Gastrocnemius medialis (tissue), 4 donors: ENCODE measurements at regions not wholly inside any gene's neighbourhood (a gene's known extent, or its start where the extent isn't known, plus 50 kb on each side); places are given as distances from the start of the nearest gene placed in this dataset.
"Not testable (repeated sequence)": the region's sequence is repeated elsewhere in the genome, so short reads cannot be mapped to it uniquely, and the experiment has no call there.

Experiments
- ATAC-seq, 2 donors: fragments of 150-250 bp; one replicate each; pipeline ENCODE4 v1.9.1; 2016
- DNase-seq, 2 donors: peaks; one replicate each; pipeline ENCODE4 v3.0.0-alpha.2; 2019
- H3K27ac ChIP-seq, 4 donors: fragments of 200-600 bp; sonication (generic); 1 replicate in 1 of 4; 2 replicates in 3 of 4; pipeline ENCODE4 v1.5.1; 2016 to 2018; ENCODE audit warnings: mild to moderate bottlenecking in 2 of 4, moderate library complexity in 1 of 4
- H3K27me3 ChIP-seq, 3 donors: fragments of 200-600 bp; sonication (generic) in 2 of 3; 1 replicate in 1 of 3; 2 replicates in 2 of 3; pipeline versions ENCODE4 v1.5.1 to v1.6.0; 2016 to 2019; ENCODE audit warnings: mild to moderate bottlenecking in 1 of 3, moderate library complexity in 1 of 3
- H3K36me3 ChIP-seq, 2 donors: fragments of 200-600 bp; sonication (generic) in 1 of 2; one replicate each; pipeline ENCODE4 v1.5.1; 2017 to 2018
- H3K4me1 ChIP-seq, 2 donors: fragments of 200-600 bp; sonication (generic) in 1 of 2; one replicate each; pipeline ENCODE4 v1.5.1; 2016 to 2017; ENCODE audit warnings: mild to moderate bottlenecking in 2 of 2
- H3K4me3 ChIP-seq, 4 donors: fragments of 200-600 bp; sonication (generic) in 3 of 4; 1 replicate in 1 of 4; 2 replicates in 3 of 4; pipeline ENCODE4 v1.5.1; 2016 to 2019; ENCODE audit warnings: mild to moderate bottlenecking in 2 of 4
- H3K9me3 ChIP-seq, 3 donors: fragments of 200-600 bp; sonication (generic) in 2 of 3; 1 replicate in 1 of 3; 2 replicates in 2 of 3; pipeline ENCODE4 v1.5.1; 2016 to 2019
- CTCF ChIP-seq, 5 experiments: fragments of 450-650 bp in 3 of 5; fragments of 200-600 bp in 2 of 5; sonication (generic) in 2 of 5; IDR thresholded peaks in 4 of 5; conservative IDR thresholded peaks in 1 of 5; 1 replicate in 4 of 5; 2 replicates in 1 of 5; pipeline ENCODE4 v1.5.1; 2016 to 2019; ENCODE audit warnings: antibody characterized with exemption in 5 of 5, mild to moderate bottlenecking in 3 of 5, moderate library complexity in 3 of 5
- POLR2A ChIP-seq, 2 donors: fragments of 450-650 bp; IDR thresholded peaks; one replicate each; pipeline ENCODE4 v1.6.1; 2017; ENCODE audit warnings: antibody characterized with exemption in 2 of 2, mild to moderate bottlenecking in 2 of 2, moderate library complexity in 2 of 2
- in situ Hi-C, 4 donors: fragments of 200-750 bp; cut with MboI; loops; one replicate each; pipeline versions ENCODE4 v1.15.0 to v1.8.0; 2017; ENCODE audit warnings: low sequenced_read_pairs in 4 of 4
- intact Hi-C: fragments of 100-400 bp; cut with DNase I; formaldehyde crosslinking; loops from one replicate; pipeline ENCODE4 v1.15.1; 2023; ENCODE audit warnings: low total_unique reads

GRCh38 chr5:12573916-12574297 is 669.7 kb upstream of the CTNND2 start:
- intact Hi-C loops, in situ Hi-C loops, H3K4me3 ChIP-seq, H3K27ac ChIP-seq, ATAC-seq, H3K27me3 ChIP-seq, H3K36me3 ChIP-seq, H3K9me3 ChIP-seq, H3K4me1 ChIP-seq, DNase-seq: not testable (repeated sequence)

GRCh38 chr5:12570688-12571087 is 666.4 kb upstream of the CTNND2 start:
- no peaks in the 10 kb centered on the region for H3K27me3 ChIP-seq
- no peak overlapping the region for H3K27ac ChIP-seq
- in situ Hi-C loops, result no loop called here

GRCh38 chr5:12566441-12566840 is 662.2 kb upstream of the CTNND2 start:
- no peak overlapping the region for H3K27ac ChIP-seq
- ATAC-seq (no peak), DNase-seq (no peak)
- H3K27me3 ChIP-seq, result no peaks in the 10 kb centered on the region
- in situ Hi-C loops (no loop called here), intact Hi-C loops (no loop called here)
- no peak overlapping the region for H3K4me3 ChIP-seq
- no peaks in the 10 kb centered on the region for H3K4me1 ChIP-seq
- TF ChIP-seq POLR2A (IDR thresholded peaks at IDR 0.05) (no peak), CTCF (IDR thresholded peaks at IDR 0.05 in 4 of 5, conservative IDR thresholded peaks at IDR 0.05 in 1 of 5) (no peak)
- no peaks in the 10 kb centered on the region for H3K36me3 ChIP-seq
- no peaks in the 10 kb centered on the region for H3K9me3 ChIP-seq

More at GRCh38 chr5:12570688-12571087, 666.4 kb upstream of the CTNND2 start:
- no peaks in the 10 kb centered on the region for H3K9me3 ChIP-seq
- TF ChIP-seq CTCF (IDR thresholded peaks at IDR 0.05 in 4 of 5, conservative IDR thresholded peaks at IDR 0.05 in 1 of 5) (no peak), POLR2A (IDR thresholded peaks at IDR 0.05) (no peak)
- H3K4me3 ChIP-seq, result no peak overlapping the region
- ATAC-seq (no peak), DNase-seq (no peak)
- H3K36me3 ChIP-seq, result no peaks in the 10 kb centered on the region
- intact Hi-C loops, result no loop called here
- no peaks in the 10 kb centered on the region for H3K4me1 ChIP-seq

- Histone ChIP-seq H3K4me1 (no peaks in the 10 kb centered on the region), H3K4me3 (no peak overlapping the region), H3K27me3 (no peaks in the 10 kb centered on the region), H3K36me3 (no peaks in the 10 kb centered on the region), H3K9me3 (no peaks in the 10 kb centered on the region), H3K27ac (no peak overlapping the region)
- intact Hi-C loops, result no loop called here
- TF ChIP-seq CTCF (IDR thresholded peaks at IDR 0.05 in 4 of 5, conservative IDR thresholded peaks at IDR 0.05 in 1 of 5) (no peak), POLR2A (IDR thresholded peaks at IDR 0.05) (no peak)
- in situ Hi-C loops, result no loop called here
- DNase-seq, result no peak
- ATAC-seq, result no peak
Observed at GRCh38 chr5:12557012-12557411, 652.8 kb upstream of the CTNND2 start.

GRCh38 chr5:12526113-12526512 is 621.9 kb upstream of the CTNND2 start:
- no peaks in the 10 kb centered on the region for H3K9me3 ChIP-seq
- TF ChIP-seq CTCF (IDR thresholded peaks at IDR 0.05 in 4 of 5, conservative IDR thresholded peaks at IDR 0.05 in 1 of 5) (no peak), POLR2A (IDR thresholded peaks at IDR 0.05) (no peak)
- in situ Hi-C loops, result no loop called here
- no peak for DNase-seq
- no peak overlapping the region for H3K27ac ChIP-seq
- ATAC-seq, result no peak
- H3K4me3 ChIP-seq, result no peak overlapping the region
- H3K4me1 ChIP-seq, result no peaks in the 10 kb centered on the region
- H3K36me3 ChIP-seq, result no peaks in the 10 kb centered on the region
- no peaks in the 10 kb centered on the region for H3K27me3 ChIP-seq
- intact Hi-C loops, result no loop called here
